Keratinocyte (primary cell): ENCODE measurements at regions not wholly inside any gene's neighbourhood (a gene's known extent, or its start where the extent isn't known, plus 50 kb on each side); places are given as distances from the start of the nearest gene placed in this dataset.
"Not testable (repeated sequence)": the region's sequence is repeated elsewhere in the genome, so short reads cannot be mapped to it uniquely, and the experiment has no call there.

ENCODE experiments used
- DNase-seq: peaks from one replicate; pipeline ENCODE4 v3.0.0-alpha.2; 2011; ENCODE audit warnings: low read depth, missing footprints, low spot score
- FAIRE-seq: peaks from 2 replicates; lab custom pipeline; 2011; peaks lifted over from hg19 to GRCh38; lab: Jason Lieb, UNC
- H2AFZ ChIP-seq: 2 replicates; pipeline ENCODE4 v1.6.0; 2012; ENCODE audit warnings: low read length, control low read depth, inconsistent platforms; ENCODE audit not compliant: control insufficient read depth
- H3K27ac ChIP-seq: 2 replicates; pipeline ENCODE4 v1.5.1; 2011; ENCODE audit warnings: low read length; ENCODE audit not compliant: control insufficient read depth, insufficient read depth
- H3K27me3 ChIP-seq: 3 replicates; pipeline ENCODE4 v1.6.0; 2011; ENCODE audit warnings: low read length; ENCODE audit not compliant: control insufficient read depth, insufficient read depth; ENCODE audit errors: extremely low read depth
- H3K36me3 ChIP-seq, 2 experiments: 2 replicates in 1 of 2; 3 replicates in 1 of 2; pipeline ENCODE4 v1.5.1; 2011; ENCODE audit warnings: low read length in 2 of 2, mild to moderate bottlenecking in 1 of 2; ENCODE audit not compliant: control insufficient read depth in 2 of 2, insufficient read depth in 2 of 2; ENCODE audit errors: extremely low read depth in 1 of 2
- H3K4me1 ChIP-seq: 3 replicates; pipeline ENCODE4 v1.5.1; 2011; ENCODE audit warnings: low read length; ENCODE audit not compliant: control insufficient read depth, insufficient read depth; ENCODE audit errors: extremely low read depth
- H3K4me2 ChIP-seq: 3 replicates; pipeline ENCODE4 v1.6.0; 2011; ENCODE audit warnings: low read depth, low read length; ENCODE audit not compliant: control insufficient read depth, insufficient read depth; ENCODE audit errors: extremely low read depth
- H3K4me3 ChIP-seq, 3 experiments: fragments of 200-600 bp in 1 of 3; sonication (generic) in 1 of 3; 2 replicates in 2 of 3; 3 replicates in 1 of 3; pipeline ENCODE4 v1.5.1; 2011 to 2016; ENCODE audit warnings: low read length in 3 of 3, mild to moderate bottlenecking in 3 of 3, control low read depth in 2 of 3, inconsistent platforms in 1 of 3, low read depth in 1 of 3, mixed read lengths in 1 of 3, mixed run types in 1 of 3, moderate library complexity in 1 of 3; ENCODE audit not compliant: control insufficient read depth in 2 of 3, insufficient read depth in 2 of 3; ENCODE audit errors: extremely low read depth in 1 of 3
- H3K79me2 ChIP-seq: 2 replicates; pipeline ENCODE4 v1.6.0; 2012; ENCODE audit warnings: low read length; ENCODE audit not compliant: control insufficient read depth, insufficient read depth
- H3K9ac ChIP-seq: 3 replicates; pipeline ENCODE4 v1.6.0; 2011; ENCODE audit warnings: low read length; ENCODE audit not compliant: control insufficient read depth, insufficient read depth; ENCODE audit errors: extremely low read depth
- H3K9me1 ChIP-seq: 3 replicates; pipeline ENCODE4 v1.6.0; 2011; ENCODE audit warnings: low read length; ENCODE audit not compliant: control insufficient read depth, insufficient read depth; ENCODE audit errors: extremely low read depth
- H3K9me3 ChIP-seq: 2 replicates; pipeline ENCODE4 v1.5.1; 2012; ENCODE audit warnings: low read depth, low read length; ENCODE audit not compliant: control insufficient read depth
- H4K20me1 ChIP-seq: 3 replicates; pipeline ENCODE4 v1.6.0; 2011; ENCODE audit warnings: low read length; ENCODE audit not compliant: control insufficient read depth, insufficient read depth; ENCODE audit errors: extremely low read depth
- EZH2 ChIP-seq: IDR thresholded peaks from one replicate; pipeline ENCODE4 v1.6.1; 2012; ENCODE audit warnings: inconsistent platforms, mild to moderate bottlenecking, low read length, moderate library complexity
- dilution Hi-C: fragments of 300-500 bp; cut with MboI; formaldehyde crosslinking; loops from one replicate; pipeline ENCODE4 v1.7.0; 2020; ENCODE audit warnings: low sequenced_read_pairs; ENCODE audit not compliant: extremely low pct_ligation_motif_present
- TF ChIP-seq, protein P1 (sequence below), 3 experiments: IDR thresholded peaks in 1 of 3; conservative IDR thresholded peaks in 1 of 3; optimal IDR thresholded peaks in 1 of 3; 2 replicates in 2 of 3; 3 replicates in 1 of 3; pipeline versions ENCODE3 to v1.5.1; 2011; ENCODE audit warnings: low read length in 3 of 3, mild to moderate bottlenecking in 3 of 3, moderate library complexity in 2 of 3, control low read depth in 1 of 3, inconsistent platforms in 1 of 3; ENCODE audit not compliant: insufficient read depth in 2 of 3; ENCODE audit errors: extremely low read depth in 1 of 3

DNA sequence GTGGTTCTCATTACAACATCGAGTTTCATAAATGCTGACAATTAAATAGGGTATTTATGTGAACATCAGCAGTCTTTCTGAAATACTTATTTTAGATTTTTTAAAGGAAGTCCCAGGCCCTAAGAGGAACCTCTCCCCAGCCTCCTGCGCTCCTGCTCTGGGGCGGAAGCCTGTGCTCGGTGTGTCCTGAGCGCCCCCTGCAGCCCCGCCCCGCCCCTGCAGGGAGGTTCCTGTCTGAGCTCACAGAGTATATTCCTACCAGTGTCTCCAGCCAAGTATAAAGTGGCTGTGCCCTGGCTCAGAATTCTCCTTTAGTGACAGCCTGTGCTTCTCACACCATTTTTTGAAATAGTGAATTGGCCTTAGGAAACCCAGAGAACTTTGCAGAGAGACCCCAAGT, 567.9 kb downstream of the GOLGA6L6 start:
- H4K20me1 ChIP-seq = no peaks in the 10 kb centered on the region
- no peak for TF ChIP-seq EZH2
- TF ChIP-seq, protein P1, sequence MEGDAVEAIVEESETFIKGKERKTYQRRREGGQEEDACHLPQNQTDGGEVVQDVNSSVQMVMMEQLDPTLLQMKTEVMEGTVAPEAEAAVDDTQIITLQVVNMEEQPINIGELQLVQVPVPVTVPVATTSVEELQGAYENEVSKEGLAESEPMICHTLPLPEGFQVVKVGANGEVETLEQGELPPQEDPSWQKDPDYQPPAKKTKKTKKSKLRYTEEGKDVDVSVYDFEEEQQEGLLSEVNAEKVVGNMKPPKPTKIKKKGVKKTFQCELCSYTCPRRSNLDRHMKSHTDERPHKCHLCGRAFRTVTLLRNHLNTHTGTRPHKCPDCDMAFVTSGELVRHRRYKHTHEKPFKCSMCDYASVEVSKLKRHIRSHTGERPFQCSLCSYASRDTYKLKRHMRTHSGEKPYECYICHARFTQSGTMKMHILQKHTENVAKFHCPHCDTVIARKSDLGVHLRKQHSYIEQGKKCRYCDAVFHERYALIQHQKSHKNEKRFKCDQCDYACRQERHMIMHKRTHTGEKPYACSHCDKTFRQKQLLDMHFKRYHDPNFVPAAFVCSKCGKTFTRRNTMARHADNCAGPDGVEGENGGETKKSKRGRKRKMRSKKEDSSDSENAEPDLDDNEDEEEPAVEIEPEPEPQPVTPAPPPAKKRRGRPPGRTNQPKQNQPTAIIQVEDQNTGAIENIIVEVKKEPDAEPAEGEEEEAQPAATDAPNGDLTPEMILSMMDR (optimal IDR thresholded peaks at IDR 0.05 in 1 of 3, IDR thresholded peaks at IDR 0.05 in 1 of 3, conservative IDR thresholded peaks at IDR 0.05 in 1 of 3; ENCODE audit: extremely low read depth in 1 of 3, insufficient read depth in 2 of 3, low read length in 3 of 3) = no peak
- DNase-seq (no peak), FAIRE-seq (no peak)
- no peak overlapping the region for H3K4me3 ChIP-seq
- no peak overlapping the region for H3K9ac ChIP-seq
- H3K4me2 ChIP-seq = no peak overlapping the region
- H3K27ac ChIP-seq = no peak overlapping the region
- no peaks in the 10 kb centered on the region for H3K36me3 ChIP-seq
- dilution Hi-C loops = no loop called here
- no peaks in the 10 kb centered on the region for H3K79me2 ChIP-seq
- no peaks in the 10 kb centered on the region for H3K9me3 ChIP-seq
- H3K27me3 ChIP-seq = no peaks in the 10 kb centered on the region
- H2AFZ ChIP-seq = no peak overlapping the region
- no peaks in the 10 kb centered on the region for H3K9me1 ChIP-seq
- H3K4me1 ChIP-seq = no peaks in the 10 kb centered on the region

DNA sequence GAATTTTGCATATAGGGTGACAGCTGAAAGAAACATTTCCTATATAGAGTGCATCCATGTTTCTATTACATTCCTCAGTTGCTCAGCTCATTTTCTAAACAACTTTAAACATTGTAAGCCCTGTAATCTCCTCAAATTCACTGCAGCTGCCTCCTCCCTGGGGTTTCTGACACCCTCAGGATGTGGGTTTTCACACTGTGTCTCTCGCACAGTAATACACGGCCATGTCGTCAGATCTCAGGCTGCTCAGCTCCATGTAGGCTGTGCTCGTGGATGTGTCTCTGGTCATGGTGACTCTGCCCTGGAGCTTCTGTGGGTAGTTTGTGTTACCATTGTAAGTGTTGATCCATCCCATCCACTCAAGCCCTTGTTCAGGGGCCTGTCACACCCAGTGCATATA, 569.0 kb downstream of the GOLGA6L6 start:
- FAIRE-seq, H3K36me3 ChIP-seq, H3K9me3 ChIP-seq, H2AFZ ChIP-seq, H3K27ac ChIP-seq, dilution Hi-C loops, H3K4me1 ChIP-seq, H3K4me3 ChIP-seq, H3K9me1 ChIP-seq, DNase-seq, H3K9ac ChIP-seq, H3K79me2 ChIP-seq, H4K20me1 ChIP-seq, H3K4me2 ChIP-seq, H3K27me3 ChIP-seq: not testable (repeated sequence)

DNA sequence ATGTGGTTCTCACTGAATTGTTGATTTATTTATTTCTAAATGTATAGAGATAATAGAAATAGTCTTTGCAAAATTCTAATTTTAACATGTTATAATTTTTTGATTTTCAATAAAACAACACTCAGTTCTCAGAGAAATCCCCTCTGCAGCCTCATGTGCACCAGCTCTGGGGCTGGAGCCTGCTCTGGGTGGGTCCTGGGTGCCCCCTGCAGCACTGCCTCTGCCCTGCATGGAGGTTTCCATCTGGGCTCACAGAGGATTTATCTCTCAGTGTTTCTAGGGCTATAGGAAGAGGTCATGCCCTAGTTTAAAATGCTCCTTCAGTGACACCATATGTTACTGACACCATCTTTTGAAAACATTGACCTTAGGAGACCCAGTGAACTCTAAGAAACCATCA, 576.0 kb downstream of the GOLGA6L6 start:
- H3K9me3 ChIP-seq, DNase-seq, H3K4me1 ChIP-seq, H2AFZ ChIP-seq, H4K20me1 ChIP-seq, H3K79me2 ChIP-seq, dilution Hi-C loops, H3K36me3 ChIP-seq, FAIRE-seq, H3K9ac ChIP-seq, H3K4me2 ChIP-seq, H3K27ac ChIP-seq, H3K4me3 ChIP-seq, H3K9me1 ChIP-seq, H3K27me3 ChIP-seq: not testable (repeated sequence)

DNA sequence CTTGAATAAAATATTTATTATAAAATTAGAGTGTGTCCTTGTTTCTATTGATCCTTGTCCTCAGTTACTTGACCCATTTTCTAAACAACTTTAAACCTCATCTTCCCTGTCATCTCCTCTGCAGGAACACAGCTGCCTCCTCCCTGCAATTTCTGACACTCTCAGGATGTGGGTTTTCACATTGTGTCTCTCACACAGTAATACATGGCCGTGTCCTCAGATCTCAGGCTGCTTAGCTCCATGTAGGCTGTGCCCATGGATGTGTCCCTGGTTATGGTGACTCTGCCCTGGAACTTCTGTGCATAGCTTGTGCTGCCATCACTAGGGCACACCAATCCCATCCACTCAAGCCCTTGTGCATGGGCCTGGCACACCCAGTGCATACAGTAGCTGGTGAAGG, 577.1 kb downstream of the GOLGA6L6 start:
- H2AFZ ChIP-seq, H3K4me1 ChIP-seq, H3K79me2 ChIP-seq, FAIRE-seq, H3K9me3 ChIP-seq, H3K36me3 ChIP-seq, dilution Hi-C loops, H3K4me2 ChIP-seq, H3K27ac ChIP-seq, DNase-seq, H3K4me3 ChIP-seq, H4K20me1 ChIP-seq, H3K9me1 ChIP-seq, H3K27me3 ChIP-seq, H3K9ac ChIP-seq: not testable (repeated sequence)
